ENCODE measurements at regions not wholly inside any gene's neighbourhood (a gene's known extent, or its start where the extent isn't known, plus 50 kb on each side); places are given as distances from the start of the nearest gene placed in this dataset.
"Not testable (repeated sequence)": the region's sequence is repeated elsewhere in the genome, so short reads cannot be mapped to it uniquely, and the experiment has no call there.

- no peak for DNase-seq (ENCODE audit: extremely low read depth in 1 of 2, low read depth in 1 of 2)
These were observed 172.8 kb upstream of the CXADR start for GRCh38 chr21:17340081-17340480.

- no peak for DNase-seq (ENCODE audit: extremely low read depth in 1 of 2, low read depth in 1 of 2)
These were observed 169.8 kb upstream of the CXADR start for GRCh38 chr21:17343055-17343454.

GRCh38 chr21:17348357-17348756, 164.5 kb upstream of the CXADR start:
- DNase-seq (ENCODE audit: extremely low read depth in 1 of 2, low read depth in 1 of 2) = no peak

- no peak for DNase-seq (ENCODE audit: extremely low read depth in 1 of 2, low read depth in 1 of 2)
These were observed 164.0 kb upstream of the CXADR start for GRCh38 chr21:17348849-17349248.

- no peak for DNase-seq (ENCODE audit: extremely low read depth in 1 of 2, low read depth in 1 of 2)
These were observed 161.1 kb upstream of the CXADR start for GRCh38 chr21:17351766-17352165.

GRCh38 chr21:17352996-17353655, 159.7 kb upstream of the CXADR start:
- DNase-seq (ENCODE audit: extremely low read depth in 1 of 2, low read depth in 1 of 2) = no peak

GRCh38 chr21:17359781-17360180, 153.1 kb upstream of the CXADR start:
- no peak for DNase-seq (ENCODE audit: extremely low read depth in 1 of 2, low read depth in 1 of 2)

- no peak for DNase-seq (ENCODE audit: extremely low read depth in 1 of 2, low read depth in 1 of 2)
These were observed 144.0 kb upstream of the CXADR start for GRCh38 chr21:17368748-17369363.

GRCh38 chr21:17370263-17370662, 142.6 kb upstream of the CXADR start:
- DNase-seq (ENCODE audit: extremely low read depth in 1 of 2, low read depth in 1 of 2) = no peak

GRCh38 chr21:17370916-17371315, 141.9 kb upstream of the CXADR start:
- no peak for DNase-seq (ENCODE audit: extremely low read depth in 1 of 2, low read depth in 1 of 2)

GRCh38 chr21:17371450-17371849, 141.4 kb upstream of the CXADR start:
- DNase-seq (ENCODE audit: extremely low read depth in 1 of 2, low read depth in 1 of 2) = no peak

- no peak for DNase-seq (ENCODE audit: extremely low read depth in 1 of 2, low read depth in 1 of 2)
These were observed 140.6 kb upstream of the CXADR start for GRCh38 chr21:17372200-17372599.

- no peak for DNase-seq (ENCODE audit: extremely low read depth in 1 of 2, low read depth in 1 of 2)
These were observed 126.3 kb upstream of the CXADR start for GRCh38 chr21:17386498-17386897.

GRCh38 chr21:17387030-17387617, 125.7 kb upstream of the CXADR start:
- peak in 1 of 2 donors; percentile 10 for DNase-seq (ENCODE audit: extremely low read depth in 1 of 2, low read depth in 1 of 2)

- DNase-seq (ENCODE audit: extremely low read depth in 1 of 2, low read depth in 1 of 2) = no peak
These were observed 124.6 kb upstream of the CXADR start for GRCh38 chr21:17388226-17388625.

GRCh38 chr21:17389311-17389710, 123.5 kb upstream of the CXADR start:
- no peak for DNase-seq (ENCODE audit: extremely low read depth in 1 of 2, low read depth in 1 of 2)

- DNase-seq (ENCODE audit: extremely low read depth in 1 of 2, low read depth in 1 of 2) = no peak
These were observed 122.3 kb upstream of the CXADR start for GRCh38 chr21:17390569-17390968.

- DNase-seq (ENCODE audit: extremely low read depth in 1 of 2, low read depth in 1 of 2) = no peak
These were observed 121.0 kb upstream of the CXADR start for GRCh38 chr21:17391811-17392340.

- no peak for DNase-seq (ENCODE audit: extremely low read depth in 1 of 2, low read depth in 1 of 2)
These were observed 119.4 kb upstream of the CXADR start for GRCh38 chr21:17393413-17393812.

GRCh38 chr21:17396948-17397347, 115.9 kb upstream of the CXADR start:
- DNase-seq (ENCODE audit: extremely low read depth in 1 of 2, low read depth in 1 of 2) = no peak

- no peak for DNase-seq (ENCODE audit: extremely low read depth in 1 of 2, low read depth in 1 of 2)
These were observed 115.1 kb upstream of the CXADR start for GRCh38 chr21:17397703-17398102.

GRCh38 chr21:17398954-17399353, 113.9 kb upstream of the CXADR start:
- not testable (repeated sequence) for DNase-seq (ENCODE audit: extremely low read depth in 1 of 2, low read depth in 1 of 2)

All from activated CD8-positive, alpha-beta memory T cell treated with anti-CD3 and anti-CD28 coated beads for 1 hour (primary cell).